Astrocyte (in vitro differentiated cells and primary cell): ENCODE measurements at regions not wholly inside any gene's neighbourhood (a gene's known extent, or its start where the extent isn't known, plus 50 kb on each side); places are given as distances from the start of the nearest gene placed in this dataset.

ENCODE experiments used
- EZH2 ChIP-seq: IDR thresholded peaks from 2 replicates; pipeline ENCODE4 v1.6.1; 2012; ENCODE audit warnings: mild to moderate bottlenecking, low read length, inconsistent platforms; ENCODE audit not compliant: insufficient read depth
- TF ChIP-seq, protein P1 (sequence below): IDR thresholded peaks from 2 replicates; pipeline ENCODE4 v1.5.1; 2011; ENCODE audit warnings: low read depth, mild to moderate bottlenecking, inconsistent platforms, low read length, moderate library complexity; ENCODE audit not compliant: insufficient read depth

DNA sequence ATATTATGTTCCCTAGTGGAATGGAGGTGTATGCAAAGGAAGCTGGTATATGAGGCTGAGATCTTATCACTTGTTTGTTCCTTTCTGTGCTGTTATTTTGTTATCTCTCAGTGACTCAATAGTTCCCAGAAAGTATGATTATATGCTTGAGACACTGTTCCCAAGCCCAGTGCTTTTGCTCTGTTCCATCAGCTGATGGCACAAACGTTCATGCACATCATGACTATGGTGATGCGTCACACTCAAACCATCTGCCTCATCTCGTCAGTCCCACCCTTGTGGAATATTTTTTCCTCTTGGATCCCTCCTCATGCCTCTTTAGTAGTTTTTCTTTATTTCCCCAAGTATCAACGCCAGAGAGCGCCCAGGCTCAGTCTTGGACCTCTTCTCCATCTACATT, 786.9 kb downstream of the AACS start:
- no peak for TF ChIP-seq EZH2
- TF ChIP-seq, protein P1, sequence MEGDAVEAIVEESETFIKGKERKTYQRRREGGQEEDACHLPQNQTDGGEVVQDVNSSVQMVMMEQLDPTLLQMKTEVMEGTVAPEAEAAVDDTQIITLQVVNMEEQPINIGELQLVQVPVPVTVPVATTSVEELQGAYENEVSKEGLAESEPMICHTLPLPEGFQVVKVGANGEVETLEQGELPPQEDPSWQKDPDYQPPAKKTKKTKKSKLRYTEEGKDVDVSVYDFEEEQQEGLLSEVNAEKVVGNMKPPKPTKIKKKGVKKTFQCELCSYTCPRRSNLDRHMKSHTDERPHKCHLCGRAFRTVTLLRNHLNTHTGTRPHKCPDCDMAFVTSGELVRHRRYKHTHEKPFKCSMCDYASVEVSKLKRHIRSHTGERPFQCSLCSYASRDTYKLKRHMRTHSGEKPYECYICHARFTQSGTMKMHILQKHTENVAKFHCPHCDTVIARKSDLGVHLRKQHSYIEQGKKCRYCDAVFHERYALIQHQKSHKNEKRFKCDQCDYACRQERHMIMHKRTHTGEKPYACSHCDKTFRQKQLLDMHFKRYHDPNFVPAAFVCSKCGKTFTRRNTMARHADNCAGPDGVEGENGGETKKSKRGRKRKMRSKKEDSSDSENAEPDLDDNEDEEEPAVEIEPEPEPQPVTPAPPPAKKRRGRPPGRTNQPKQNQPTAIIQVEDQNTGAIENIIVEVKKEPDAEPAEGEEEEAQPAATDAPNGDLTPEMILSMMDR: no peak
